ENCODE measurements at regions not wholly inside any gene's neighbourhood (a gene's known extent, or its start where the extent isn't known, plus 50 kb on each side); places are given as distances from the start of the nearest gene placed in this dataset.
"Not testable (repeated sequence)": the region's sequence is repeated elsewhere in the genome, so short reads cannot be mapped to it uniquely, and the experiment has no call there.

DNA sequence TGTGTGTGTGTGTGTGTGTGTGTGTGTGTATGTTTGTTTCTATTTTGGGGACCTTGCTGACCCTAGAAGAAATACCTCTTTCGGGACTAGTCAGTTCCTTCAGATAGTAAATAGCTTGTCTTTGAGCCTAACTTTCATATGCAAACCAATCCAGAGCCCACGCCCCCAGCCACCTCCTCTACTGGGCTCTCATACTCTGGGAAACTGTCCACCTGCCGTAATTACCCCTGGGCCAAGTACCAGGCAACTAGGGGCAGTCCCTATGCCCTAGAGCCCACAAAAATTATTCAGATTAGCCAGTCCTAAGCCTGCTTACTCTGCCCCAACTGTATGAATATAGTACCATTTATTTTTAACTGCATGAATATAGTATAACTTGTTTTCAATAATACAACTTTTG, 970.4 kb downstream of the EPHA4 start:
- no peak for DNase-seq
- 63% methylated on average over 3 of the region's 3 CpGs for WGBS
- no peaks in the 10 kb centered on the region for H3K79me1 ChIP-seq (replicated peaks; ENCODE audit: low read length, poor library complexity, severe bottlenecking)

DNA sequence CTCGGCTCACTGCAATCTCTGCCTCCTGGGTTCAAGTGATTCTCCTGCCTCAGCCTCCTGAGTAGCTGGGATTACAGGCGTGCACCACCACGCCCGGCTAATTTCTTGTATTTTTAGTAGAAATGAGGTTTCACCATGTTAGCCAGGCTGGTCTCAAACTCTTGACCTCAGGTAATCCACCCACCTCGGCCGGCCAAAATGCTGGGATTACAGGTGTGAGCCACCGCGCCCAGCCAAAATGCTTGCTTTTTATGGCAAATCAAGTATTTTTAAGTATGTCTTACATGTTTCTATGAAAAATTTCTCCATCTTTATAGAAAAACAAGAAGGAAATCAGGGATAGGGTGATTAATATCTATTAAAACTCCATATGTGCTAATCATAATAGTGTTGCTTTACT, 959.1 kb downstream of the EPHA4 start:
- not testable (repeated sequence) for H4K91ac ChIP-seq (ENCODE audit: low read length); H3K9me3 ChIP-seq (ENCODE audit: control insufficient read depth, low read length); H3K23ac ChIP-seq (ENCODE audit: low read length in 2 of 2); H3K79me1 ChIP-seq (replicated peaks; ENCODE audit: low read length, poor library complexity, severe bottlenecking); H3K9ac ChIP-seq (ENCODE audit: low read length); H2BK12ac ChIP-seq (ENCODE audit: low read length in 2 of 2); H3K27ac ChIP-seq (ENCODE audit: low read length, poor library complexity, severe bottlenecking); H3K36me3 ChIP-seq (ENCODE audit: control insufficient read depth in 1 of 2, insufficient read depth in 2 of 2, low read depth in 1 of 2, low read length in 2 of 2); DNase-seq; H3K4ac ChIP-seq (ENCODE audit: low read depth in 1 of 2, low read length in 2 of 2); H3K14ac ChIP-seq (ENCODE audit: low read length in 2 of 2); H3K27me3 ChIP-seq (ENCODE audit: control insufficient read depth in 1 of 2, insufficient read depth in 1 of 2, low read length in 2 of 2); H2BK15ac ChIP-seq (ENCODE audit: low read depth, poor library complexity, severe bottlenecking); H2AK5ac ChIP-seq (ENCODE audit: low read length, severe bottlenecking); H3K4me1 ChIP-seq (ENCODE audit: control insufficient read depth, insufficient read depth, low read depth, low read length); H2BK120ac ChIP-seq (ENCODE audit: low read depth, low read length); H2BK5ac ChIP-seq (ENCODE audit: low read depth, low read length, poor library complexity, severe bottlenecking); H4K8ac ChIP-seq (ENCODE audit: low read length); H3K4me3 ChIP-seq (ENCODE audit: insufficient read depth in 1 of 2, low read depth in 1 of 2, low read length in 2 of 2); H2AFZ ChIP-seq (ENCODE audit: low read depth, low read length); H3K18ac ChIP-seq (ENCODE audit: low read depth in 1 of 2, low read length in 2 of 2); H3K4me2 ChIP-seq (ENCODE audit: low read length, poor library complexity, severe bottlenecking)
- 100% methylated on average over 3 of the region's 8 CpGs for WGBS

More for the DNA sequence above, 970.4 kb downstream of the EPHA4 start:
- Histone ChIP-seq H3K4me1 (ENCODE audit: control insufficient read depth, insufficient read depth, low read depth, low read length) (no peaks in the 10 kb centered on the region), H3K4ac (ENCODE audit: low read depth in 1 of 2, low read length in 2 of 2) (no peak overlapping the region), H3K27ac (ENCODE audit: low read length, poor library complexity, severe bottlenecking) (no peak overlapping the region), H2AFZ (ENCODE audit: low read depth, low read length) (no peak overlapping the region), H3K14ac (ENCODE audit: low read length in 2 of 2) (no peak overlapping the region), H3K27me3 (ENCODE audit: control insufficient read depth in 1 of 2, insufficient read depth in 1 of 2, low read length in 2 of 2) (no peaks in the 10 kb centered on the region), H2BK120ac (ENCODE audit: low read depth, low read length) (no peak overlapping the region), H4K91ac (ENCODE audit: low read length) (no peak overlapping the region), H2BK15ac (ENCODE audit: low read depth, poor library complexity, severe bottlenecking) (no peak overlapping the region), H3K4me3 (ENCODE audit: insufficient read depth in 1 of 2, low read depth in 1 of 2, low read length in 2 of 2) (no peak overlapping the region), H3K18ac (ENCODE audit: low read depth in 1 of 2, low read length in 2 of 2) (no peak overlapping the region), H3K9ac (ENCODE audit: low read length) (no peak overlapping the region), H2BK5ac (ENCODE audit: low read depth, low read length, poor library complexity, severe bottlenecking) (no peak overlapping the region), H2AK5ac (ENCODE audit: low read length, severe bottlenecking) (no peak overlapping the region), H2BK12ac (ENCODE audit: low read length in 2 of 2) (no peak overlapping the region), H3K4me2 (ENCODE audit: low read length, poor library complexity, severe bottlenecking) (no peak overlapping the region), H3K36me3 (ENCODE audit: control insufficient read depth in 1 of 2, insufficient read depth in 2 of 2, low read depth in 1 of 2, low read length in 2 of 2) (no peaks in the 10 kb centered on the region), H4K8ac (ENCODE audit: low read length) (no peak overlapping the region), H3K23ac (ENCODE audit: low read length in 2 of 2) (no peak overlapping the region), H3K9me3 (ENCODE audit: control insufficient read depth, low read length) (no peaks in the 10 kb centered on the region)

DNA sequence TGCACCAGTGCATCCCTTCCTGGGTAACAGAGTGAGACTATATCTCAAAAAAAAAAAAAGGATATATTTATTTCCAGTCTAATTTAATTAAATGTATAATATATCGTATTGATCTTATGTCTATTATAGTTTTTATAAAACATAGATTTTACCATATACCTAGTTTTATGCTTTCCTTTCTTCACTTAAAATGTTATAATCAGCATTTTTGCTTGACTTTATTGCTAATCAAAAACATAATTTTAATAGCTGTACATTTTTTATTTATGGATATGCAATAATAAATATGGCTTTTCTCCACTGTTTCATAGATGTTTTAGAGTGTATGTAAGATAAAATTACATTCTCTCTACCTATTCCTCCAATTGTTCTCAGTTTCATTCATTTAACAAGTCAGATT, 958.0 kb downstream of the EPHA4 start:
- Histone ChIP-seq H4K91ac (ENCODE audit: low read length) (no peak overlapping the region), H3K79me1 (replicated peaks; ENCODE audit: low read length, poor library complexity, severe bottlenecking) (no peaks in the 10 kb centered on the region), H3K4me1 (ENCODE audit: control insufficient read depth, insufficient read depth, low read depth, low read length) (no peaks in the 10 kb centered on the region), H3K27me3 (ENCODE audit: control insufficient read depth in 1 of 2, insufficient read depth in 1 of 2, low read length in 2 of 2) (no peaks in the 10 kb centered on the region), H2BK120ac (ENCODE audit: low read depth, low read length) (no peak overlapping the region), H3K9ac (ENCODE audit: low read length) (no peak overlapping the region), H2BK5ac (ENCODE audit: low read depth, low read length, poor library complexity, severe bottlenecking) (no peak overlapping the region), H3K36me3 (ENCODE audit: control insufficient read depth in 1 of 2, insufficient read depth in 2 of 2, low read depth in 1 of 2, low read length in 2 of 2) (no peaks in the 10 kb centered on the region), H3K4me3 (ENCODE audit: insufficient read depth in 1 of 2, low read depth in 1 of 2, low read length in 2 of 2) (no peak overlapping the region), H3K9me3 (ENCODE audit: control insufficient read depth, low read length) (no peaks in the 10 kb centered on the region), H2BK15ac (ENCODE audit: low read depth, poor library complexity, severe bottlenecking) (no peak overlapping the region), H3K18ac (ENCODE audit: low read depth in 1 of 2, low read length in 2 of 2) (no peak overlapping the region), H3K4ac (ENCODE audit: low read depth in 1 of 2, low read length in 2 of 2) (no peak overlapping the region), H3K27ac (ENCODE audit: low read length, poor library complexity, severe bottlenecking) (no peak overlapping the region), H3K14ac (ENCODE audit: low read length in 2 of 2) (no peak overlapping the region), H3K4me2 (ENCODE audit: low read length, poor library complexity, severe bottlenecking) (no peak overlapping the region), H4K8ac (ENCODE audit: low read length) (no peak overlapping the region), H3K23ac (ENCODE audit: low read length in 2 of 2) (no peak overlapping the region), H2BK12ac (ENCODE audit: low read length in 2 of 2) (no peak overlapping the region), H2AFZ (ENCODE audit: low read depth, low read length) (no peak overlapping the region), H2AK5ac (ENCODE audit: low read length, severe bottlenecking) (no peak overlapping the region)
- DNase-seq: no peak
- WGBS: no CpG with 5 or more reads among the region's 1 CpG

DNA sequence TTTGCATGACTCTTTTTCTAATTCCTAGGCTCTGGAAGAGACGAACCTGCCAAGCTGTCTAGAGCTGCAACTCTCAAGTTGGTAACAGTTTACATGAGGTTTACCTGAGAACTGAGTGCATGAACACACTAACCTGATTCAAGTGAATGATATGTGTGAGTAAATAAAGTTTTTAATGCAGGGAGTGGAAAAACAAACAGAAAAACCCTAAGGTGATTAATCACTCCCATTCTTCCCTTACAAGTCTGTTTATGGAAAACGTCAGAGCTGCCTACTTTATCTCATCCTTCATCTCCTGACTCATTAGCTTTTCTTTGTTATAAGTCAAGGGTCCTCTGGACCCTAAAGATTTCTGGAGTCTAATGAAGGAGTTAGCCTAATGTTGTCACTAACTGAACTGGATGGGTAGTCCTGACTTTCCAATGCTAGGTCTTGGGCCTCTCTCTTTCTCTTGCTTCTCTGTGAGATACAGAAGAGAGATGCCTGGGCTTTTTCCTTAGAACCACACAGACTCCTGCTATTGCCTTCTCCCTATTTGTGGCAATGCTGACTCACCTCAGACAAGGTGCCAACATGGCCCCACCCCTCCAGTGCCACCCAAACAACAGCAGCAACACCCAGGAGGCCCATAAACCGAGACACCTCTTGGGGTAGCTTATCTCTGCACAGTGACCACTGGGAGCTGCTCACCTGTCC, 952.4 kb downstream of the EPHA4 start:
- H3K79me1 ChIP-seq (replicated peaks; ENCODE audit: low read length, poor library complexity, severe bottlenecking): no peaks in the 10 kb centered on the region
- H2BK120ac ChIP-seq (ENCODE audit: low read depth, low read length): peak overlapping the region; percentile 79
- no peak overlapping the region for H3K4ac ChIP-seq (ENCODE audit: low read depth in 1 of 2, low read length in 2 of 2)
- H3K23ac ChIP-seq (ENCODE audit: low read length in 2 of 2): no peak overlapping the region
- H3K4me2 ChIP-seq (ENCODE audit: low read length, poor library complexity, severe bottlenecking): no peak overlapping the region
- peak overlapping the region in 1 of 2 experiments; percentile 44 for H3K14ac ChIP-seq (ENCODE audit: low read length in 2 of 2)
- no peak overlapping the region for H3K9ac ChIP-seq (ENCODE audit: low read length)
- H2AK5ac ChIP-seq (ENCODE audit: low read length, severe bottlenecking): peak overlapping the region; percentile 37
- no peak overlapping the region for H2BK5ac ChIP-seq (ENCODE audit: low read depth, low read length, poor library complexity, severe bottlenecking)
- peak overlapping the region; percentile 77 for H4K8ac ChIP-seq (ENCODE audit: low read length)
- peak overlapping the region; percentile 77 to 79 for H2BK12ac ChIP-seq (ENCODE audit: low read length in 2 of 2)
- peak; percentile 39 for DNase-seq
- no peaks in the 10 kb centered on the region for H3K27me3 ChIP-seq (ENCODE audit: control insufficient read depth in 1 of 2, insufficient read depth in 1 of 2, low read length in 2 of 2)
- H2BK15ac ChIP-seq (ENCODE audit: low read depth, poor library complexity, severe bottlenecking): no peak overlapping the region
- H3K18ac ChIP-seq (ENCODE audit: low read depth in 1 of 2, low read length in 2 of 2): peak overlapping the region; percentile 24 to 43
- no peak overlapping the region for H3K27ac ChIP-seq (ENCODE audit: low read length, poor library complexity, severe bottlenecking)
- no peaks in the 10 kb centered on the region for H3K36me3 ChIP-seq (ENCODE audit: control insufficient read depth in 1 of 2, insufficient read depth in 2 of 2, low read depth in 1 of 2, low read length in 2 of 2)
- no peak overlapping the region for H3K4me3 ChIP-seq (ENCODE audit: insufficient read depth in 1 of 2, low read depth in 1 of 2, low read length in 2 of 2)
- no peak overlapping the region for H4K91ac ChIP-seq (ENCODE audit: low read length)
- no peak overlapping the region for H2AFZ ChIP-seq (ENCODE audit: low read depth, low read length)
- no peaks in the 10 kb centered on the region for H3K9me3 ChIP-seq (ENCODE audit: control insufficient read depth, low read length)
- 74% methylated on average over 2 of the region's 3 CpGs for WGBS
- no peaks in the 10 kb centered on the region for H3K4me1 ChIP-seq (ENCODE audit: control insufficient read depth, insufficient read depth, low read depth, low read length)

Data from mesenchymal stem cell (in vitro differentiated cells and primary cell).